Chondrocyte (in vitro differentiated cells): ENCODE measurements at regions not wholly inside any gene's neighbourhood (a gene's known extent, or its start where the extent isn't known, plus 50 kb on each side); places are given as distances from the start of the nearest gene placed in this dataset.

Source experiments
- DNase-seq: peaks from one replicate; pipeline ENCODE4 v3.0.0; 2021; ENCODE audit warnings: mixed read lengths, low spot score
- H3K27ac Mint-ChIP-seq: one replicate; pipeline ENCODE4 v1.8.0; 2021; ENCODE audit warnings: mild to moderate bottlenecking, moderate library complexity, mixed read lengths; ENCODE audit not compliant: unreplicated experiment
- H3K27me3 Mint-ChIP-seq: 2 replicates; pipeline ENCODE4 v1.8.0; 2021; ENCODE audit warnings: low read depth, mixed read lengths
- H3K36me3 Mint-ChIP-seq: 2 replicates; pipeline ENCODE4 v1.8.0; 2021; ENCODE audit warnings: low read depth, mixed read lengths
- H3K4me1 Mint-ChIP-seq: 2 replicates; pipeline ENCODE4 v1.8.0; 2021; ENCODE audit warnings: low read depth, mild to moderate bottlenecking, mixed read lengths
- H3K4me3 Mint-ChIP-seq: one replicate; pipeline ENCODE4 v1.8.0; 2021; ENCODE audit warnings: mild to moderate bottlenecking, moderate library complexity, mixed read lengths; ENCODE audit not compliant: unreplicated experiment
- H3K9me3 Mint-ChIP-seq: 2 replicates; pipeline ENCODE4 v1.8.0; 2021; ENCODE audit warnings: low read depth, mixed read lengths
- TF ChIP-seq, protein P1 (sequence below): fragments of 200-600 bp; sonication (generic); IDR thresholded peaks from 2 replicates; pipeline ENCODE4 v1.5.0; 2021; ENCODE audit warnings: antibody characterized with exemption, mild to moderate bottlenecking, moderate library complexity

- TF ChIP-seq, protein P1, sequence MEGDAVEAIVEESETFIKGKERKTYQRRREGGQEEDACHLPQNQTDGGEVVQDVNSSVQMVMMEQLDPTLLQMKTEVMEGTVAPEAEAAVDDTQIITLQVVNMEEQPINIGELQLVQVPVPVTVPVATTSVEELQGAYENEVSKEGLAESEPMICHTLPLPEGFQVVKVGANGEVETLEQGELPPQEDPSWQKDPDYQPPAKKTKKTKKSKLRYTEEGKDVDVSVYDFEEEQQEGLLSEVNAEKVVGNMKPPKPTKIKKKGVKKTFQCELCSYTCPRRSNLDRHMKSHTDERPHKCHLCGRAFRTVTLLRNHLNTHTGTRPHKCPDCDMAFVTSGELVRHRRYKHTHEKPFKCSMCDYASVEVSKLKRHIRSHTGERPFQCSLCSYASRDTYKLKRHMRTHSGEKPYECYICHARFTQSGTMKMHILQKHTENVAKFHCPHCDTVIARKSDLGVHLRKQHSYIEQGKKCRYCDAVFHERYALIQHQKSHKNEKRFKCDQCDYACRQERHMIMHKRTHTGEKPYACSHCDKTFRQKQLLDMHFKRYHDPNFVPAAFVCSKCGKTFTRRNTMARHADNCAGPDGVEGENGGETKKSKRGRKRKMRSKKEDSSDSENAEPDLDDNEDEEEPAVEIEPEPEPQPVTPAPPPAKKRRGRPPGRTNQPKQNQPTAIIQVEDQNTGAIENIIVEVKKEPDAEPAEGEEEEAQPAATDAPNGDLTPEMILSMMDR = no peak
- H3K4me1 Mint-ChIP-seq = no peaks in the 10 kb centered on the region
Measured at GRCh38 chr6:81413306-81413705, 339.2 kb downstream of the TENT5A start.

GRCh38 chr6:81401970-81402690 lies 350.4 kb downstream of the TENT5A start:
- H3K9me3 Mint-ChIP-seq = peaks cover 4% of the 10 kb centered on the region
- H3K4me1 Mint-ChIP-seq = peaks cover 16% of the 10 kb centered on the region
- peaks cover 2% of the 10 kb centered on the region for H3K36me3 Mint-ChIP-seq
- peak overlapping the region; percentile 12 for H3K27ac Mint-ChIP-seq
- no peak for DNase-seq
- H3K4me3 Mint-ChIP-seq = no peak overlapping the region
- peaks cover 4% of the 10 kb centered on the region for H3K27me3 Mint-ChIP-seq
- TF ChIP-seq, protein P1 = no peak

More at GRCh38 chr6:81413306-81413705, 339.2 kb downstream of the TENT5A start:
- no peak overlapping the region for H3K27ac Mint-ChIP-seq
- H3K27me3 Mint-ChIP-seq = peaks cover 20% of the 10 kb centered on the region
- H3K9me3 Mint-ChIP-seq = peaks cover 4% of the 10 kb centered on the region
- DNase-seq = no peak
- no peak overlapping the region for H3K4me3 Mint-ChIP-seq
- no peaks in the 10 kb centered on the region for H3K36me3 Mint-ChIP-seq

DNA sequence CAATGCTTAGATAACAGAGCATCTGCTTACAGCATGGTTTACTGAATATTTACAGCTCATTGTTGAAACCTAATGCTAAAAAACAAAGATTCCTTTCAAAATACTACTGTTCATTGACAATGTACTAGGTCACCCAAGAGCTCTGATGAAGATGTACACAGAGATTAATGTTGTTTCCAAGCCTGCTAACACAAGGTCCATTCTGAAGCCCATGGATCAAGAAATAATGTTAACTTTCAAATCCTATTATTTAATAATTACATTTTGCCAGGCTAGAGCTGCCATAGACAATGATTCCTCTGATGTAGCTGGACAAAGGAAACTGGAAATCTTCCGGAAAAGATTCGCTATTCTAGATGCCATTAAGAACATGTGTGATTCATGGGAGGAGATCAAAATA lies 355.6 kb downstream of the TENT5A start:
- H3K9me3 Mint-ChIP-seq = peaks cover 10% of the 10 kb centered on the region
- no peak overlapping the region for H3K27ac Mint-ChIP-seq
- DNase-seq = no peak
- H3K4me3 Mint-ChIP-seq = no peak overlapping the region
- TF ChIP-seq, protein P1 = no peak
- H3K27me3 Mint-ChIP-seq = peaks cover 5% of the 10 kb centered on the region
- H3K4me1 Mint-ChIP-seq = peaks cover 5% of the 10 kb centered on the region
- peaks cover 2% of the 10 kb centered on the region for H3K36me3 Mint-ChIP-seq

DNA sequence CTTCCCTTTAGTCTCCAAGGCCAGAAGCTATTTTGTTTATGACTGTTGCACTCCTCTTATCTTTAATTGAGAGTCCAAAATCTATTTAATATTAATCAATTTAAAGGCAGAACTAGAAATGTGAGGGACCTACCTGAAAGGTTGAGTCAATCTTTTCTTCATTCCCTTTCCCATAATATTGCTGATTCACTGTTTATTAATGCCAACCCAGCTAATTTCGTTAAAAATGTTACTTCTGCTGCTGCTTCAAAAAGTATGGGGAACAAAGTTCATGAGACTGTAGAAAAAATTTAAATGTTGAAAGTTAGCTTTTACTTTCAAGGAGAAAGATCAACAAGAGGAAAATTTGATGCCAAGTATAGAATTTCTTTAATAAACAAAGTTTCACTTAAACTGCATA lies 365.3 kb downstream of the TENT5A start:
- Mint-ChIP-seq H3K27me3 (peaks cover 11% of the 10 kb centered on the region), H3K27ac (no peak overlapping the region), H3K36me3 (peaks cover 3% of the 10 kb centered on the region), H3K9me3 (peaks cover 12% of the 10 kb centered on the region), H3K4me1 (peaks cover 5% of the 10 kb centered on the region), H3K4me3 (no peak overlapping the region)
- TF ChIP-seq, protein P1 = no peak
- DNase-seq = no peak

GRCh38 chr6:81384921-81385320 lies 367.6 kb downstream of the TENT5A start:
- TF ChIP-seq, protein P1 = no peak
- Mint-ChIP-seq H3K9me3 (peaks cover 5% of the 10 kb centered on the region), H3K27ac (no peak overlapping the region), H3K27me3 (peaks cover 11% of the 10 kb centered on the region), H3K4me1 (peaks cover 9% of the 10 kb centered on the region), H3K36me3 (peaks cover 3% of the 10 kb centered on the region), H3K4me3 (no peak overlapping the region)
- DNase-seq = no peak
